Transverse colon (tissue), 3 donors: ENCODE measurements at regions not wholly inside any gene's neighbourhood (a gene's known extent, or its start where the extent isn't known, plus 50 kb on each side); places are given as distances from the start of the nearest gene placed in this dataset.

Source experiments
- POLR2A ChIP-seq: fragments of 450-650 bp; IDR thresholded peaks from one replicate; pipeline ENCODE4 v1.6.1; 2016; ENCODE audit warnings: antibody characterized with exemption, mild to moderate bottlenecking, moderate library complexity
- TF ChIP-seq, protein P1 (sequence below), 5 experiments: fragments of 200-600 bp in 3 of 5; fragments of 450-650 bp in 2 of 5; sonication (generic) in 3 of 5; IDR thresholded peaks; 1 replicate in 2 of 5; 2 replicates in 3 of 5; pipeline ENCODE4 v1.5.1; 2016 to 2017; ENCODE audit warnings: antibody characterized with exemption in 5 of 5, inconsistent platforms in 3 of 5, mild to moderate bottlenecking in 2 of 5, moderate library complexity in 1 of 5

DNA sequence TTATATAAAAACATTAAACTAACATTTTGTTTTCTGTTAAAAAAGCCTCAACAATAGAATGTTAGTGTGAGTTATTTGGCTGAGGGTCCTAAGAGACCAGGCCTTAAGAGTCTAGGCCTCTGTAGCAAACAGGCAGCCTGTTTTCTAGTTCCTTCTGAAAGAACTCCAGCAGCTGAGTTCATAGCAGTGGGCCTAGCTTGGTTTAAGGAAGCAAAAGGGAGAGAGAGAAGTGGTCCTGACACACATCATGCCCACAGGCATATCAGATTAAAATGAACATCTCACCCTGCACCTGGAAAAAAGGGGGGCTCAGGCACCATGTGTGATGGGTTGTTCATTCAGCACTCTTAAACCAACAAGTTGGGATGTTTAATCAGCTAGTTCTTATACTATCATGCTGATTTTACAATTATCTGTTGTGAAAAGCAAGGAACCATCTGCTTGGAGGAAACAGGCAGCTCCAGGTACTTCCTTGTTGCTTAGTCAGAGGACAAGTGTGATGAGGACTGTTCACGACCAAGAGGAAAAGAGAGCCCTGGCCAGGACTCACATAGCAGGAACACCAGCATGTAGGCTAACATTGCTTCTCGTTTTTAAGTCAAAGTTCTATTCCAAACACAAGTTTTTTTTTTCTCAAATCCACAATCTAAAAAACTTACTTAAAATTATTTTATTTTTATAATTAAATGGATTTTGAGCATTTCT is 81.3 kb upstream of the FRY start:
- TF ChIP-seq, protein P1, sequence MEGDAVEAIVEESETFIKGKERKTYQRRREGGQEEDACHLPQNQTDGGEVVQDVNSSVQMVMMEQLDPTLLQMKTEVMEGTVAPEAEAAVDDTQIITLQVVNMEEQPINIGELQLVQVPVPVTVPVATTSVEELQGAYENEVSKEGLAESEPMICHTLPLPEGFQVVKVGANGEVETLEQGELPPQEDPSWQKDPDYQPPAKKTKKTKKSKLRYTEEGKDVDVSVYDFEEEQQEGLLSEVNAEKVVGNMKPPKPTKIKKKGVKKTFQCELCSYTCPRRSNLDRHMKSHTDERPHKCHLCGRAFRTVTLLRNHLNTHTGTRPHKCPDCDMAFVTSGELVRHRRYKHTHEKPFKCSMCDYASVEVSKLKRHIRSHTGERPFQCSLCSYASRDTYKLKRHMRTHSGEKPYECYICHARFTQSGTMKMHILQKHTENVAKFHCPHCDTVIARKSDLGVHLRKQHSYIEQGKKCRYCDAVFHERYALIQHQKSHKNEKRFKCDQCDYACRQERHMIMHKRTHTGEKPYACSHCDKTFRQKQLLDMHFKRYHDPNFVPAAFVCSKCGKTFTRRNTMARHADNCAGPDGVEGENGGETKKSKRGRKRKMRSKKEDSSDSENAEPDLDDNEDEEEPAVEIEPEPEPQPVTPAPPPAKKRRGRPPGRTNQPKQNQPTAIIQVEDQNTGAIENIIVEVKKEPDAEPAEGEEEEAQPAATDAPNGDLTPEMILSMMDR (IDR thresholded peaks at IDR 0.05) = no peak
- no peak for TF ChIP-seq POLR2A
